ENCODE measurements at regions not wholly inside any gene's neighbourhood (a gene's known extent, or its start where the extent isn't known, plus 50 kb on each side); places are given as distances from the start of the nearest gene placed in this dataset.
A peak's percentile ranks its signal among the peaks of the same experiment; 100 is the strongest.
"Not testable (repeated sequence)": the region's sequence is repeated elsewhere in the genome, so short reads cannot be mapped to it uniquely, and the experiment has no call there.

GRCh38 chrX:125651426-125651825, 331.8 kb downstream of the TEX13C start:
- Mint-ChIP-seq H3K4me1 (no peaks in the 10 kb centered on the region), H3K4me3 (no peak overlapping the region), H3K36me3 (no peaks in the 10 kb centered on the region), H3K27ac (no peak overlapping the region), H3K9me3 (peaks cover 0 to 5% (median 0%) of the 10 kb centered on the region in 7 donors), H3K27me3 (no peaks in the 10 kb centered on the region)
- ATAC-seq (ENCODE audit: low read depth in 2 of 2) (no peak), DNase-seq (no peak)

- no peak overlapping the region for H3K27ac Mint-ChIP-seq
- no peaks in the 10 kb centered on the region for H3K36me3 Mint-ChIP-seq
Measured at GRCh38 chrX:125654501-125654900, 334.8 kb downstream of the TEX13C start.

GRCh38 chrX:125673758-125674157, 354.1 kb downstream of the TEX13C start:
- Mint-ChIP-seq H3K27ac (no peak overlapping the region), H3K36me3 (no peaks in the 10 kb centered on the region), H3K4me3 (no peak overlapping the region), H3K4me1 (no peaks in the 10 kb centered on the region), H3K9me3 (peaks cover 2 to 13% (median 7%) of the 10 kb centered on the region in 7 donors), H3K27me3 (no peaks in the 10 kb centered on the region)
- ATAC-seq (ENCODE audit: low read depth in 2 of 2) (no peak), DNase-seq (no peak)

More at GRCh38 chrX:125654501-125654900, 334.8 kb downstream of the TEX13C start:
- Mint-ChIP-seq H3K4me3 (no peak overlapping the region), H3K9me3 (peaks cover 0 to 6% (median 1%) of the 10 kb centered on the region in 7 donors), H3K27me3 (no peaks in the 10 kb centered on the region), H3K4me1 (no peaks in the 10 kb centered on the region)
- no peak for ATAC-seq (ENCODE audit: low read depth in 2 of 2)
- no peak for DNase-seq

- Mint-ChIP-seq H3K9me3 (peaks cover 4 to 13% (median 7%) of the 10 kb centered on the region in 7 donors), H3K4me3 (no peak overlapping the region), H3K27me3 (no peaks in the 10 kb centered on the region), H3K36me3 (no peaks in the 10 kb centered on the region), H3K4me1 (peaks cover 0 to 27% (median 0%) of the 10 kb centered on the region in 3 donors), H3K27ac (peak overlapping the region in 1 of 6 donors; percentile 53)
- ATAC-seq (ENCODE audit: low read depth in 2 of 2): no peak
- DNase-seq: no peak
Measured at GRCh38 chrX:125678258-125678657, 358.6 kb downstream of the TEX13C start.

GRCh38 chrX:125680366-125680765, 360.7 kb downstream of the TEX13C start:
- Mint-ChIP-seq H3K4me3 (no peak overlapping the region), H3K4me1 (peaks cover 0 to 27% (median 0%) of the 10 kb centered on the region in 3 donors), H3K36me3 (no peaks in the 10 kb centered on the region), H3K27me3 (no peaks in the 10 kb centered on the region), H3K9me3 (peaks cover 4 to 13% (median 7%) of the 10 kb centered on the region in 7 donors), H3K27ac (no peak overlapping the region)
- DNase-seq (no peak), ATAC-seq (ENCODE audit: low read depth in 2 of 2) (no peak)

GRCh38 chrX:125681058-125681457, 361.4 kb downstream of the TEX13C start:
- H3K27ac Mint-ChIP-seq: peak overlapping the region in 3 of 6 donors; percentile 2 to 69 (median 41)

GRCh38 chrX:125681507-125681906, 361.8 kb downstream of the TEX13C start:
- Mint-ChIP-seq H3K4me3 (peak overlapping the region in 4 of 8 donors; percentile 6 to 77 (median 36)), H3K27ac (peak overlapping the region in 3 of 6 donors; percentile 2 to 69 (median 41)), H3K4me1 (peaks cover 0 to 27% (median 0%) of the 10 kb centered on the region in 3 donors), H3K9me3 (peaks cover 4 to 10% (median 7%) of the 10 kb centered on the region in 7 donors), H3K36me3 (no peaks in the 10 kb centered on the region), H3K27me3 (no peaks in the 10 kb centered on the region)
- DNase-seq (peak; percentile 25), ATAC-seq (ENCODE audit: low read depth in 2 of 2) (peak; percentile 86 to 95)

More at GRCh38 chrX:125681058-125681457, 361.4 kb downstream of the TEX13C start:
- Mint-ChIP-seq H3K9me3 (peaks cover 4 to 12% (median 7%) of the 10 kb centered on the region in 7 donors), H3K4me3 (peak overlapping the region in 4 of 8 donors; percentile 6 to 77 (median 36)), H3K27me3 (no peaks in the 10 kb centered on the region), H3K36me3 (no peaks in the 10 kb centered on the region), H3K4me1 (peaks cover 0 to 27% (median 0%) of the 10 kb centered on the region in 3 donors)
- ATAC-seq (ENCODE audit: low read depth in 2 of 2) (peak in 1 of 2 donors; percentile 33), DNase-seq (no peak)

GRCh38 chrX:125690522-125690921, 370.9 kb downstream of the TEX13C start:
- not testable (repeated sequence) for DNase-seq; H3K4me1 Mint-ChIP-seq; H3K27me3 Mint-ChIP-seq; H3K4me3 Mint-ChIP-seq; H3K36me3 Mint-ChIP-seq; ATAC-seq (ENCODE audit: low read depth in 2 of 2); H3K9me3 Mint-ChIP-seq; H3K27ac Mint-ChIP-seq

- Mint-ChIP-seq H3K9me3 (peaks cover 0 to 8% (median 0%) of the 10 kb centered on the region in 7 donors), H3K4me3 (no peak overlapping the region), H3K4me1 (no peaks in the 10 kb centered on the region), H3K27me3 (no peaks in the 10 kb centered on the region), H3K36me3 (no peaks in the 10 kb centered on the region), H3K27ac (no peak overlapping the region)
- DNase-seq (no peak), ATAC-seq (ENCODE audit: low read depth in 2 of 2) (no peak)
Measured at GRCh38 chrX:125694171-125694570, 374.5 kb downstream of the TEX13C start.

GRCh38 chrX:125709074-125709473, 389.4 kb downstream of the TEX13C start:
- Mint-ChIP-seq H3K4me3 (no peak overlapping the region), H3K9me3 (peaks cover 0 to 6% (median 2%) of the 10 kb centered on the region in 7 donors), H3K4me1 (no peaks in the 10 kb centered on the region), H3K36me3 (no peaks in the 10 kb centered on the region), H3K27me3 (no peaks in the 10 kb centered on the region), H3K27ac (no peak overlapping the region)
- DNase-seq (no peak), ATAC-seq (ENCODE audit: low read depth in 2 of 2) (no peak)

- H3K36me3 Mint-ChIP-seq: no peaks in the 10 kb centered on the region
- H3K4me1 Mint-ChIP-seq: no peaks in the 10 kb centered on the region
- H3K4me3 Mint-ChIP-seq: no peak overlapping the region
- H3K27ac Mint-ChIP-seq: no peak overlapping the region
- H3K27me3 Mint-ChIP-seq: no peaks in the 10 kb centered on the region
- H3K9me3 Mint-ChIP-seq: peaks cover 0 to 5% (median 2%) of the 10 kb centered on the region in 7 donors
- ATAC-seq (ENCODE audit: low read depth in 2 of 2): no peak
- DNase-seq: no peak
Measured at GRCh38 chrX:125709532-125709931, 389.9 kb downstream of the TEX13C start.

GRCh38 chrX:125710403-125711062, 390.9 kb downstream of the TEX13C start:
- ATAC-seq (ENCODE audit: low read depth in 2 of 2): no peak
- H3K27ac Mint-ChIP-seq: no peak overlapping the region
- no peaks in the 10 kb centered on the region for H3K36me3 Mint-ChIP-seq
- DNase-seq: no peak
- H3K27me3 Mint-ChIP-seq: no peaks in the 10 kb centered on the region
- H3K9me3 Mint-ChIP-seq: peaks cover 0 to 5% (median 0%) of the 10 kb centered on the region in 7 donors
- H3K4me3 Mint-ChIP-seq: no peak overlapping the region
- no peaks in the 10 kb centered on the region for H3K4me1 Mint-ChIP-seq

- no peak for DNase-seq
- H3K4me1 Mint-ChIP-seq: no peaks in the 10 kb centered on the region
- peaks cover 0 to 4% (median 0%) of the 10 kb centered on the region in 7 donors for H3K9me3 Mint-ChIP-seq
- ATAC-seq (ENCODE audit: low read depth in 2 of 2): no peak
- H3K27ac Mint-ChIP-seq: no peak overlapping the region
- no peak overlapping the region for H3K4me3 Mint-ChIP-seq
- no peaks in the 10 kb centered on the region for H3K36me3 Mint-ChIP-seq
- no peaks in the 10 kb centered on the region for H3K27me3 Mint-ChIP-seq
Measured at GRCh38 chrX:125711103-125711502, 391.4 kb downstream of the TEX13C start.

GRCh38 chrX:125713633-125714032, 394.0 kb downstream of the TEX13C start:
- peaks cover 0 to 4% (median 0%) of the 10 kb centered on the region in 7 donors for H3K9me3 Mint-ChIP-seq
- H3K27ac Mint-ChIP-seq: peak overlapping the region in 1 of 6 donors; percentile 69
- no peaks in the 10 kb centered on the region for H3K4me1 Mint-ChIP-seq
- DNase-seq: no peak
- no peaks in the 10 kb centered on the region for H3K27me3 Mint-ChIP-seq
- ATAC-seq (ENCODE audit: low read depth in 2 of 2): no peak
- no peak overlapping the region for H3K4me3 Mint-ChIP-seq
- no peaks in the 10 kb centered on the region for H3K36me3 Mint-ChIP-seq

Measured in naive B cell (primary cell).